Stimulated activated CD4-positive, alpha-beta T cell treated with anti-CD3 and anti-CD28 coated beads, Interleukin-2, amount 100 ng/mL, for 24 hours (primary cell): ENCODE measurements at regions not wholly inside any gene's neighbourhood (a gene's known extent, or its start where the extent isn't known, plus 50 kb on each side); places are given as distances from the start of the nearest gene placed in this dataset.
"Not testable (repeated sequence)": the region's sequence is repeated elsewhere in the genome, so short reads cannot be mapped to it uniquely, and the experiment has no call there.

Source experiments
- DNase-seq, 2 donors: peaks; one replicate each; pipeline ENCODE4 v3.0.0-alpha.2; 2020

- DNase-seq = no peak
Observed at GRCh38 chr2:43144263-43144662, 82.1 kb downstream of the ZFP36L2 start.

- no peak for DNase-seq
Observed at GRCh38 chr2:43143756-43144155, 82.7 kb downstream of the ZFP36L2 start.

- DNase-seq = no peak
Observed at GRCh38 chr2:43142921-43143438, 83.4 kb downstream of the ZFP36L2 start.

DNA sequence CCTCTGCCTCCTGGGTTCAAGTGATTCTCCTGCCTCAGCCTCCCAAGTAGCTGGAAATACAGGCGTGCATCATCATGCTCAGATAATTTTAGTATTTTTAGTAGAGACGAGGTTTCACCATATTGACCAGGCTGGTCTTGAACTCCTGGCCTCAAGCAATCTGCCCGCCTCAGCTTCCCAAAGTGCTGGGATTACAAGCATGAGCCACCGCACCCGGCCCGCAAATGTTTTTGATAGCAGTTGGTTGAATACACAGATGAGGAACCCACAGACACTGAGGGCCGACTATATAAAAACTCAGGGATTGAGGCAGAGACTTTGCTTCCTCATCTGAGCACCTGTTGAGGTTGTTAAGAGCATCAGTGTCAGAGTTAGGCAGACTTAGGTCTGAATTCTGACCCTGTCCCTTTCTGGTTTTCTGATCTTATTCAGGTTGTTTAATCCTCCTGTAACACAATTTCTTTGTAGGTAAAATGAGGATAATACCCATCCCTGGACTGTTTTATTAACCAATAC is 84.7 kb downstream of the ZFP36L2 start:
- DNase-seq = not testable (repeated sequence)

GRCh38 chr2:43139996-43140621 is 86.3 kb downstream of the ZFP36L2 start:
- DNase-seq = no peak

GRCh38 chr2:43139501-43139900 is 86.9 kb downstream of the ZFP36L2 start:
- DNase-seq = no peak

DNA sequence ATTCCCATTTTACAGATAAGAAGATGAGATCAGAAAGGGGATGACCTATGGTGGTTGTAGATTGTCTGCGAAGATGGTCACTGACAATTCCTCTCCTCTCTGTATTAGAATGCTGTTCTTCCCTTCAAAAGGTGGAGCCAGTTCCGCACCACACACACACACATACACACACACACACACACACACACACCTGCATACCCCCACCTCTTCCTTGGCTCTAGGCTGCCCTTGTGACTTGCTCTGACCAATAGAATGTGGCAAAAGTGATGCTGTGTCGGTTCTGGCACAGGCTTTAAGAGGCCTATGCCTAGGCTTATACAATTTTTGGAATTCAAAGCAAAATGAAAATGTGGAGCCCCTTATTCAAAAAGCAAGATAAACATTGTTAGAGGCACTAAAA is 88.0 kb downstream of the ZFP36L2 start:
- no peak for DNase-seq

- peak; percentile 68 to 72 for DNase-seq
Observed at GRCh38 chr2:43136876-43137275, 89.5 kb downstream of the ZFP36L2 start.

DNA sequence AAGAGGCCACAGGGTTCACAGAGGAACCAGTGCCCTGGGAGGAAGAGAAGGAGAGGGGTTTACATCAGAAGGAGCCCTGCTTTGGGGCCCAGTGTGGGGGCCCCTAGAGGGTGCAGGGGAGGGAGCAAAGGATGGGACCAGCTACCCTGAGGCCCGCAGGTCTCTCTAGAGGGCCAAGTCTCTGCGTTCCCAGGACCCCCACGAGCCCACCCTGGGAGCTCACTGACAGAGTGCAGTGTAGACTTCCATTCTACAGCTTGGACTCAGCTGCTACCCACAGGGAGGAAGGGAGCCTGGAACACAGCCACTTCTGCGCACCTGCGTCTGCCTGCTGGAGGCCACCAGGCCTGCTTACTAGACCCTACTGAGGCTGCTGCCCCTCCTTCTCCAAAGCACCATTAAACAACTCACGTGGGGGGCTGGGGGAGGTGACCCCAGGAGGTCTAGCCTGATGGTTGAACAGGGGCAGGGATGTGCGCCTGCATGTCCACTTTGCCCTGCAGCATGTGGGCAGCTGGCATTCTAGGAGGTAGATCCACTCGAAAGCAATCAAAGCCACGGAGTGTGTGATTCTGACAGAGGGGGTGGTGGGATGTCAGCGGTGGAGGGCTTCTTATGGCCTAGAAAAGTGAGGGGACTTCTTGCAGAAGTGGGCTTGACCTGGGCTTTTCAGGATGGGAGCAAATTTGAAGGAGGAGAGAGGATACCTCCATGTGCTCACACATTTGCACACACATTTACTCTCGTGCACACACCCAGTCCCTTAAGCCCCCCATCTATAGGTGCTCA is 90.2 kb downstream of the ZFP36L2 start:
- no peak for DNase-seq

GRCh38 chr2:43135583-43135982 is 90.8 kb downstream of the ZFP36L2 start:
- no peak for DNase-seq

GRCh38 chr2:43134571-43134889 is 91.9 kb downstream of the ZFP36L2 start:
- DNase-seq = no peak

DNA sequence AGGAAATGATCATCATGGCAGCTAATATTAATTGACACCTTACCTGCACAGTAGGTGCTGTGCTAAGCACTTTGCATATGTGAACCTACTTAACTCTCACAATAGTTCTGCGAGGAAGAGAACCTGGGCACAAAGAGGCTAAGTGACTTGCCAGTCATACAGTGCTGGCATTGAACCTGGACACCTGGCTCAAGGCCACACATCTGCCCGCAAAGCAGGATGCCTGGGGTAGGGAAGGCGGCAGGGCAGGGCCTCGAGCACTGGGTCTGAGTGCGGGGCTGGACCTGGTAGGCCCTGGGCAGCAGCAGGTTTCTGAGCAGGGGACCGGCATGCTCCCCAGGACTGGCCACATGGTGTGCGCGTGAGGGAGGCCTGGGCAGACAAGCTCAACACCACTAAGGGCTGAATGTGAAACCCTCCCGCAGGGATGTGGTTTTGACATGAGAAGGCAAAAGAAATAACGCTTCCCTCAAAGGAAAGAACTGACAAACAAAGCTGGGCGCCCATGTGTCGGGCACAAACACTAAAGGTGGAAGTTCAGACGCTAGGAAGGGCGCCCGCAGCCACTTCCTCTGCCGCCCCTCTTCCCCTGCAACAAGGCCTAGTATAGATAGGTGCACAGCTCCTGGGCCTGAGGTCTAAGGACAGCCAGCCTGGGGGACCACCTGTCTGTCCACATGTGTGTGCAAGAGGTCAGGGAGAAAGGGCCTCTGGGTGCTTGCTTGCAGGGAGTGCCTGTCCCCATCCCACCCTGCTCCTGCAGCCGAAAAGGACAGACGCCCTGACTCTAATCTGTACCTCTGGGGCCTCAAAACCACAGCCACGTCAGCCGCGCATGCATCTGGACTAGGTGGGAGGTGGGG is 92.5 kb downstream of the ZFP36L2 start:
- DNase-seq = peak; percentile 68 to 71

GRCh38 chr2:43133336-43133707 is 93.1 kb downstream of the ZFP36L2 start:
- no peak for DNase-seq

- no peak for DNase-seq
Observed at GRCh38 chr2:43132683-43133301, 93.6 kb downstream of the ZFP36L2 start.

DNA sequence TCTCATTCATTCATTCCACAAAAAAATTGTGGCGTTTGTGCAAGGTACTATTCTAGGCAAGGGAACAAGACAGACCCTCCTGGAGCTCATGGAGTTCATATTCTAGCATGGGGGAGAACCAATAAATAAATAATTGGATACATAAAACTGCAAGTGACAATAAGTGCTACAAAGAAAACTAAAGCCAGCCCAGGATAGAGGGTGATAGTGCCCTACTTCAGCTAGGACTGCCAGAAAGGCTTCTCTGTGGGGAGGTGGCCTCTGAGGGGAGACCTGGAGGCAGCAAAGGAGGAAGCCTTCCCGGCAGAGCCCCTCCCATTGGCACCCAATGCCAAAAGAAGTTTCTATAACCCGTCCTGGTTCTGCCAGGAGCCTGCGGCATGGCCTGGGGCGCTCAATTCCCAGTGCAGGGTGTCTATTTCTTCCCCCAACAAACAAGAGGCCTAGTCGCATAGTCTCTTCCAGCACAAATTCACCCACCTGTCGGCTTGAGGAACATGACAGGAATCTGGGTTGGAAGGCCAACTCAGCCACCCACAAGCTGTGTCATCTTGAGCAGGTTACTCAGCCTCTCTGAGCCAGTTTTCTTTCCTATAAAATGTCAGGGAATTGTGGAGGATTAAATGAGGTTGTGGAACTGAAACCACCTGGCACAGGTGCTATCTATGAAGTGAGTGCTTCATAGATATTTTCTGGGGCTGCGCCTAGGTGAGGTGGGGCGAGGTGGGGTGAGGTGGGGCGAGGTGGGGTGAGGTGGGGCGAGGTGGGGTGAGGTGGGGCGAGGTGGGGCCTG is 94.3 kb downstream of the ZFP36L2 start:
- no peak for DNase-seq

GRCh38 chr2:43131051-43131889 is 95.1 kb downstream of the ZFP36L2 start:
- peak; percentile 71 to 74 for DNase-seq

DNA sequence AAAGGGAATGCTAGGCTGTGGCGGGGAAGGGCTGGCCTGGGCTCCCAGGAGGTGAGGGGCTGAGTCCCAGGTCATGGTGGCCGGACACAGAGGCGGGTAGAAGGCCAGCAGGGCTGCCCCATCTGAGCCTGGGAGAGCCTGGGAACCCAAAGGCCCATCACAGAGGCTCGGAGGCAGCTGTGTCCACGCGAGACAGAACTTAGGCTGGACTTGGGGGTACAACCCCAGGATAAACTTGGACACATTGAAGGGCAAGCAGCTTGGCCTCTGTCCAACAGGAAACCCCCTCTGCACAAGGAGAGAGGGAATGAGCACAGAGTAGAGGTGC is 95.9 kb downstream of the ZFP36L2 start:
- no peak for DNase-seq

DNA sequence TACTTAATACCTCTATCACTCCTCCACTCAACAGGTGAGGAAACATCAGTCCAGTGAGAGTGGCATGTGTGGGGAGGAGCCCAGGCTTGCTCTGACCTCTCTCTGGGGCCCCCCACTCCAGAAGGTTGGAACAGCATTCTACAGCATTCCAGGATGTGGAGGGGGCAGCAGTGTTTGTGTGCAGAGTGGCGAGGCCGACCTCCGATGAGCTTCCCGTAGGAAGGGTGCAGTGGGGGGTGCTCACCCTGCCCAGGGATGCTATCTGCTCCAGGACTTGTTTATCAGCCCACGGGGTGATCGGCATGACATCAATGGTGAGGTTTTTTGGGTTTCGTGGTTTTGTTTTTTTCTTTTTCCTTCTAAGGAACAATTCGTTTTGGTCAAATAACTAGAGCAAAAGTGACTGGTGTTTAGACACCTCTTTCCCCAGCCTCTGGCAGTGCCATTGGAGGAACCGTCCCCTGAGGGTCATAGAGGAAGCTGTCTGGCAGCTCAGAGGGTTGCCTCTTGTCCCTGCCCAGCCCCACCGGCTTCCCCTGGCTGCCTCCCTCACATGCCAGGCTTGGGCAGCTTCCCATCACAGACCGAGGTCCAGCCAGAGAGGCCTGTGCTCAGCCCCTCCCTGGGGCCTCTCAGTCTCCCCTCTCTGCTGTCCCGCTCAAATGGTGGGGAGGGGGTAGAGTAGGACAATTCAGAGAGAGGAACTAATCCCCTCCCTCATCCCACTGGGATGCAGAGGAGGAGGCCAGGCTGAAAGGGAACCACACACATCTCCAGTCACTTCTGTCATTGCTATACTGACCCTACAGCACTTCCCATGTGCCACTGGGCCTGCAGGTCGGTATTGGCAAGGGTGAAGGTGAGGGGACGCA is 96.5 kb downstream of the ZFP36L2 start:
- no peak for DNase-seq

GRCh38 chr2:43128559-43128955 is 97.8 kb downstream of the ZFP36L2 start:
- DNase-seq = no peak

GRCh38 chr2:43127941-43128558 is 98.4 kb downstream of the ZFP36L2 start:
- DNase-seq = no peak
